WTC11 (cell line): ENCODE measurements at regions not wholly inside any gene's neighbourhood (a gene's known extent, or its start where the extent isn't known, plus 50 kb on each side); places are given as distances from the start of the nearest gene placed in this dataset.

Source experiments
- ATF1 ChIP-seq: sonication (generic); formaldehyde crosslinking; IDR thresholded peaks from 2 replicates; pipeline ENCODE4 v1.8.1; 2023; ENCODE audit warnings: mild to moderate bottlenecking, moderate library complexity, missing genetic modification reagents
- CTCF ChIP-seq: fragments of 200-600 bp; IDR thresholded peaks from 2 replicates; pipeline ENCODE4 v1.8.0; 2022; ENCODE audit warnings: antibody characterized with exemption
- ELF4 ChIP-seq: sonication (generic); formaldehyde crosslinking; IDR thresholded peaks from 2 replicates; pipeline ENCODE4 v1.8.1; 2022; ENCODE audit warnings: low read depth, mild to moderate bottlenecking, moderate library complexity, missing genetic modification reagents
- EMX1 ChIP-seq: fragments of 250-450 bp; sonication (Bioruptor Pico); IDR thresholded peaks from 2 replicates; pipeline ENCODE4 v1.8.0; 2021; ENCODE audit warnings: mild to moderate bottlenecking
- JUN ChIP-seq: sonication (generic); formaldehyde crosslinking; IDR thresholded peaks from 2 replicates; pipeline ENCODE4 v1.8.0; 2023; ENCODE audit warnings: mild to moderate bottlenecking, missing genetic modification reagents
- NR2C2 ChIP-seq: sonication (generic); formaldehyde crosslinking; IDR thresholded peaks from 2 replicates; pipeline ENCODE4 v1.8.0; 2022; ENCODE audit warnings: mild to moderate bottlenecking, missing genetic modification reagents
- ZNF281 ChIP-seq: sonication (generic); formaldehyde crosslinking; IDR thresholded peaks from 2 replicates; pipeline ENCODE4 v1.8.0; 2023; ENCODE audit warnings: mild to moderate bottlenecking, missing genetic modification reagents
- TF ChIP-seq, protein P1 (sequence below): sonication (generic); formaldehyde crosslinking; IDR thresholded peaks from 2 replicates; pipeline ENCODE4 v1.8.0; 2022; ENCODE audit warnings: mild to moderate bottlenecking, missing genetic modification reagents

GRCh38 chr1:195733826-195734225 is 874.4 kb downstream of the KCNT2 start:
- TF ChIP-seq NR2C2 (no peak), ELF4 (CRISPR knock-in tag) (no peak), CTCF (peak; percentile 54), ATF1 (CRISPR knock-in tag) (no peak), ZNF281 (CRISPR knock-in tag) (no peak), EMX1 (CRISPR knock-in tag) (no peak), JUN (CRISPR knock-in tag) (no peak)
- TF ChIP-seq, protein P1, sequence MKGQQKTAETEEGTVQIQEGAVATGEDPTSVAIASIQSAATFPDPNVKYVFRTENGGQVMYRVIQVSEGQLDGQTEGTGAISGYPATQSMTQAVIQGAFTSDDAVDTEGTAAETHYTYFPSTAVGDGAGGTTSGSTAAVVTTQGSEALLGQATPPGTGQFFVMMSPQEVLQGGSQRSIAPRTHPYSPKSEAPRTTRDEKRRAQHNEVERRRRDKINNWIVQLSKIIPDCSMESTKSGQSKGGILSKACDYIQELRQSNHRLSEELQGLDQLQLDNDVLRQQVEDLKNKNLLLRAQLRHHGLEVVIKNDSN (CRISPR knock-in tag), result no peak
